K562 (cell line): ENCODE measurements at regions not wholly inside any gene's neighbourhood (a gene's known extent, or its start where the extent isn't known, plus 50 kb on each side); places are given as distances from the start of the nearest gene placed in this dataset.

Source experiments
- FOXM1 ChIP-seq, 2 experiments: fragments of 450-650 bp in 1 of 2; sonication (generic) in 1 of 2; formaldehyde crosslinking in 1 of 2; IDR thresholded peaks; 2 replicates each; pipeline versions ENCODE4 v1.6.1 to v1.9.0; 2017 to 2022; ENCODE audit warnings: low read depth in 2 of 2, mild to moderate bottlenecking in 2 of 2, missing genetic modification reagents in 1 of 2, moderate library complexity in 1 of 2
- HNRNPH1 ChIP-seq: fragments of 200-400 bp; formaldehyde crosslinking; optimal IDR thresholded peaks from 2 replicates; pipeline ENCODE3; 2017; ENCODE audit warnings: low read depth, mild to moderate bottlenecking, low read length, moderate library complexity
- MAZ ChIP-seq, 2 experiments: fragments of 450-650 bp in 1 of 2; sonication (generic) in 1 of 2; formaldehyde crosslinking; IDR thresholded peaks in 1 of 2; conservative IDR thresholded peaks in 1 of 2; 2 replicates each; pipeline versions ENCODE4 v1.4.0 to v1.5.0; 2020; ENCODE audit warnings: mild to moderate bottlenecking in 1 of 2, missing genetic modification reagents in 1 of 2
- SPI1 ChIP-seq: IDR thresholded peaks from 2 replicates; pipeline ENCODE4 v1.6.1; 2011; ENCODE audit warnings: low read depth, low read length, control low read depth, borderline replicate concordance

- no peak for TF ChIP-seq HNRNPH1
- no peak for TF ChIP-seq MAZ (CRISPR knock-in tag; conservative IDR thresholded peaks at IDR 0.05 in 1 of 2, IDR thresholded peaks at IDR 0.05 in 1 of 2)
- no peak for TF ChIP-seq FOXM1 (IDR thresholded peaks at IDR 0.05; ENCODE audit: low read depth)
- TF ChIP-seq FOXM1 (CRISPR knock-in tag; IDR thresholded peaks at IDR 0.05; ENCODE audit: low read depth) = no peak
- no peak for TF ChIP-seq SPI1
Measured at GRCh38 chr12:92064422-92064821, 81.2 kb downstream of the BTG1 start.
